ENCODE measurements at regions not wholly inside any gene's neighbourhood (a gene's known extent, or its start where the extent isn't known, plus 50 kb on each side); places are given as distances from the start of the nearest gene placed in this dataset.

- TF ChIP-seq RAD21 (conservative IDR thresholded peaks at IDR 0.05) (no peak), TAF1 (IDR thresholded peaks at IDR 0.05; ENCODE audit: low read depth) (no peak)
Measured at GRCh38 chr6:121668259-121668658, 232.8 kb downstream of the GJA1 start (continued).

DNA sequence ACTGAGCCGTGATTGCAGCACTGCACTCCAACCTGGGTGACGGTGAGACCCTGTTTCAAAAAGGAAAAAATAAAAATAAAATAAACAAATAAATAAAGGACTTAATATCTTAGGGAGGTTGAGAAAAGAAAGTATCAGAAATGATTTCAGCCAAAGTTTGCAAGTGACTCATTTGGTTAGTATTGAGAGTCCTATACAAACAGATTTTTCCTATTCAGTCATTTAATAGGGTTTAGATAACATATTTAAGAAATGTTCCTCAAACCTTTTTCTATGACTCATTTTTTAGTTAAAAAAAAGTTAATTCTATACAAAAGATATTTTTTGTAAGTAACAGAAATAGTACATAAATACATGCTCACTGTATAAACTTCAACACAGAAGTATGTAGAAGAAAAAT lies 235.1 kb downstream of the GJA1 start:
- H3K27ac ChIP-seq (ENCODE audit: low read length): no peak overlapping the region
- no peaks in the 10 kb centered on the region for H3K9me3 ChIP-seq (ENCODE audit: low read length)
- no peak overlapping the region for H3K4me3 ChIP-seq (ENCODE audit: low read length)
- no peak overlapping the region for H3K9ac ChIP-seq (ENCODE audit: low read length)
- TF ChIP-seq TAF1 (IDR thresholded peaks at IDR 0.05; ENCODE audit: low read depth) (no peak), CTCF (IDR thresholded peaks at IDR 0.05; ENCODE audit: poor library complexity, severe bottlenecking) (no peak), SMC3 (conservative IDR thresholded peaks at IDR 0.05; ENCODE audit: poor library complexity) (no peak), MXI1 (conservative IDR thresholded peaks at IDR 0.05; ENCODE audit: poor library complexity, severe bottlenecking) (no peak), RAD21 (conservative IDR thresholded peaks at IDR 0.05) (no peak), POLR2AphosphoS5 (IDR thresholded peaks at IDR 0.05) (no peak), EP300 (conservative IDR thresholded peaks at IDR 0.05; ENCODE audit: poor library complexity, severe bottlenecking) (no peak), EZH2 (IDR thresholded peaks at IDR 0.05; ENCODE audit: borderline replicate concordance, insufficient read depth, low read length, poor library complexity, severe bottlenecking) (no peak)
- TF ChIP-seq, protein P1, sequence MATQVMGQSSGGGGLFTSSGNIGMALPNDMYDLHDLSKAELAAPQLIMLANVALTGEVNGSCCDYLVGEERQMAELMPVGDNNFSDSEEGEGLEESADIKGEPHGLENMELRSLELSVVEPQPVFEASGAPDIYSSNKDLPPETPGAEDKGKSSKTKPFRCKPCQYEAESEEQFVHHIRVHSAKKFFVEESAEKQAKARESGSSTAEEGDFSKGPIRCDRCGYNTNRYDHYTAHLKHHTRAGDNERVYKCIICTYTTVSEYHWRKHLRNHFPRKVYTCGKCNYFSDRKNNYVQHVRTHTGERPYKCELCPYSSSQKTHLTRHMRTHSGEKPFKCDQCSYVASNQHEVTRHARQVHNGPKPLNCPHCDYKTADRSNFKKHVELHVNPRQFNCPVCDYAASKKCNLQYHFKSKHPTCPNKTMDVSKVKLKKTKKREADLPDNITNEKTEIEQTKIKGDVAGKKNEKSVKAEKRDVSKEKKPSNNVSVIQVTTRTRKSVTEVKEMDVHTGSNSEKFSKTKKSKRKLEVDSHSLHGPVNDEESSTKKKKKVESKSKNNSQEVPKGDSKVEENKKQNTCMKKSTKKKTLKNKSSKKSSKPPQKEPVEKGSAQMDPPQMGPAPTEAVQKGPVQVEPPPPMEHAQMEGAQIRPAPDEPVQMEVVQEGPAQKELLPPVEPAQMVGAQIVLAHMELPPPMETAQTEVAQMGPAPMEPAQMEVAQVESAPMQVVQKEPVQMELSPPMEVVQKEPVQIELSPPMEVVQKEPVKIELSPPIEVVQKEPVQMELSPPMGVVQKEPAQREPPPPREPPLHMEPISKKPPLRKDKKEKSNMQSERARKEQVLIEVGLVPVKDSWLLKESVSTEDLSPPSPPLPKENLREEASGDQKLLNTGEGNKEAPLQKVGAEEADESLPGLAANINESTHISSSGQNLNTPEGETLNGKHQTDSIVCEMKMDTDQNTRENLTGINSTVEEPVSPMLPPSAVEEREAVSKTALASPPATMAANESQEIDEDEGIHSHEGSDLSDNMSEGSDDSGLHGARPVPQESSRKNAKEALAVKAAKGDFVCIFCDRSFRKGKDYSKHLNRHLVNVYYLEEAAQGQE (IDR thresholded peaks at IDR 0.05; ENCODE audit: borderline replicate concordance): no peak
- no peaks in the 10 kb centered on the region for H3K9me2 ChIP-seq (ENCODE audit: insufficient read depth, low read length)
- H3K27me3 ChIP-seq (ENCODE audit: insufficient read depth, low read depth, low read length): no peaks in the 10 kb centered on the region
- H3K36me3 ChIP-seq (ENCODE audit: insufficient read depth, low read length): no peaks in the 10 kb centered on the region
- H4K20me1 ChIP-seq (ENCODE audit: insufficient read depth): no peaks in the 10 kb centered on the region
- H3K4me2 ChIP-seq (ENCODE audit: low read length): no peak overlapping the region
- H2AFZ ChIP-seq (ENCODE audit: low read depth, low read length): no peak overlapping the region
- H3K79me2 ChIP-seq (replicated peaks; ENCODE audit: insufficient read depth, low read length): no peaks in the 10 kb centered on the region
- H3F3A ChIP-seq (ENCODE audit: insufficient read depth, low read length, poor library complexity, severe bottlenecking): no peaks in the 10 kb centered on the region

DNA sequence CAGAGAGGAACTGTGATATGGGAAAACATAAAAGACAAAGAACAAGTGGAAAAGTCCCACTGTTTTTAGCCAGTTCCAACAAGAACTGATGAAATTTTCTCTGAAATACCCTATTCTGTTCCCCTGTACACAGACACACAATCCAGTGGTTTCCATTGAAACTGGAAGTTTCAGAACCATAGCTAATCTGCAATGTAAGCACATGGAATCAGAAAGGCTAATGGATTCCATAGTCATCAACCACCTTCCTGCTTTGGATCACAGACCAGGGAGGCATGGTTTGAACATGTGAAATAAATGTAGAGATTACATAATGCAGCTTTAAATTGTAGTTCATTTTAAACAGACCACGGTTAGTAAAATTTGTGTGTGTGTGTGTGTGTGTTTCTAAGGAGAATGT lies 242.1 kb downstream of the GJA1 start:
- Histone ChIP-seq H2AFZ (ENCODE audit: low read depth, low read length) (no peak overlapping the region), H3K27me3 (ENCODE audit: insufficient read depth, low read depth, low read length) (no peaks in the 10 kb centered on the region)
- no peak for TF ChIP-seq TAF1 (IDR thresholded peaks at IDR 0.05; ENCODE audit: low read depth)
- TF ChIP-seq SMC3 (conservative IDR thresholded peaks at IDR 0.05; ENCODE audit: poor library complexity): no peak
- no peak for TF ChIP-seq EZH2 (IDR thresholded peaks at IDR 0.05; ENCODE audit: borderline replicate concordance, insufficient read depth, low read length, poor library complexity, severe bottlenecking)
- TF ChIP-seq, protein P1 (IDR thresholded peaks at IDR 0.05; ENCODE audit: borderline replicate concordance): no peak

More for the DNA sequence above, 242.1 kb downstream of the GJA1 start:
- Histone ChIP-seq H3K9me3 (ENCODE audit: low read length) (no peaks in the 10 kb centered on the region), H3K4me3 (ENCODE audit: low read length) (no peak overlapping the region), H3K9ac (ENCODE audit: low read length) (no peak overlapping the region), H3K4me2 (ENCODE audit: low read length) (no peak overlapping the region), H4K20me1 (ENCODE audit: insufficient read depth) (no peaks in the 10 kb centered on the region), H3K27ac (ENCODE audit: low read length) (no peak overlapping the region), H3F3A (ENCODE audit: insufficient read depth, low read length, poor library complexity, severe bottlenecking) (no peaks in the 10 kb centered on the region), H3K79me2 (replicated peaks; ENCODE audit: insufficient read depth, low read length) (no peaks in the 10 kb centered on the region), H3K9me2 (ENCODE audit: insufficient read depth, low read length) (no peaks in the 10 kb centered on the region), H3K36me3 (ENCODE audit: insufficient read depth, low read length) (no peaks in the 10 kb centered on the region)
